HEK293 (cell line): ENCODE measurements at regions not wholly inside any gene's neighbourhood (a gene's known extent, or its start where the extent isn't known, plus 50 kb on each side); places are given as distances from the start of the nearest gene placed in this dataset.

ENCODE experiments used
- KLF9 ChIP-seq: fragments of 450-650 bp; formaldehyde crosslinking; IDR thresholded peaks from 2 replicates; pipeline ENCODE4 v1.5.1; 2016; ENCODE audit warnings: missing biosample characterization, missing genetic modification characterization, low read depth
- YY1 ChIP-seq: fragments of 450-650 bp; formaldehyde crosslinking; IDR thresholded peaks from 2 replicates; pipeline ENCODE4 v1.5.1; 2018; ENCODE audit warnings: missing biosample characterization, missing genetic modification characterization
- ZNF548 ChIP-seq: fragments of 450-650 bp; formaldehyde crosslinking; IDR thresholded peaks from 2 replicates; pipeline ENCODE4 v1.5.1; 2016; ENCODE audit warnings: missing biosample characterization, missing genetic modification characterization
- TF ChIP-seq, protein P1 (sequence below): fragments of 450-650 bp; formaldehyde crosslinking; IDR thresholded peaks from 2 replicates; pipeline ENCODE4 v1.5.1; 2016; ENCODE audit warnings: missing biosample characterization, missing genetic modification characterization, low read depth
- TF ChIP-seq, protein P2 (sequence below): fragments of 450-650 bp; formaldehyde crosslinking; IDR thresholded peaks from 2 replicates; pipeline ENCODE4 v1.5.1; 2017; ENCODE audit warnings: missing biosample characterization, missing genetic modification characterization
- TF ChIP-seq, protein P3 (sequence below): fragments of 450-650 bp; formaldehyde crosslinking; IDR thresholded peaks from 2 replicates; pipeline ENCODE4 v1.5.1; 2016; ENCODE audit warnings: missing biosample characterization, missing genetic modification characterization
- TF ChIP-seq, protein P4 (sequence below): fragments of 450-650 bp; formaldehyde crosslinking; IDR thresholded peaks from 2 replicates; pipeline ENCODE4 v1.5.1; 2016; ENCODE audit warnings: missing biosample characterization, missing genetic modification characterization
- TF ChIP-seq, protein P5 (sequence below): sonication (generic); formaldehyde crosslinking; IDR thresholded peaks from 2 replicates; pipeline ENCODE4 v1.8.1; 2022; ENCODE audit warnings: mild to moderate bottlenecking, moderate library complexity, missing genetic modification reagents

DNA sequence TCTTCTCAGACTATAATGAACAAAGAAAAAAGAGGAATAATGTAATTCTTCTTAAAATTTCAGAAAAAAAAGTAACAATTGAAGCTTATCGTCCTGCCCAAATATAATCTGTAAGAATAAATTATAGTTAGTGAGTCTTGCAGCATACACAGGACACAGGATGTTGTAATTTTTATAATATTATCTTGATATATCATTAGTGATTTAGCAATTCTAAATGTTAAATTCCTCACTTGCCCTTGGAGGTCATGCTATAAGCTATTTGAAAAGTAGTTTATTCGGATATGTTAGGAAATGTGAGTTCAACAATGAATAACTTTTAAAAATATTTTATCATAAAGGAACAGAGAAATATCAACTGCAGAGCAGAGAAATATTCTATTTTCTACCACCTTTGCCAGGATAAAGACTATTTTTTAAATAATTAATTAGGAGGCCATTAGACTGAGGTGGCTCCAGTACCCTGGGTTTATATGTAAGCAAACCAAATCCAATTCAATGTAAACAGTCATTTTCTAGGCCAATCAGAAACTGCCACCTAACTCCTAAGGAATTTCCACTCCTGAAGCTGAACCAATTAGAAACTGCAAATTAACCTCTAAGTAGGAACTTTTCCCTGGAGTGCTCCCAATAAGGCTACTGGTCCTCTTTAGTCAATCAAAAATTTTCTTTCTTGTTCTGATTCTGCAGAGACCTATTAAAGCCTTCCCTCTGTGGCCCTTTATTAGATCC lies 1109.3 kb downstream of the ROBO2 start:
- TF ChIP-seq, protein P1, sequence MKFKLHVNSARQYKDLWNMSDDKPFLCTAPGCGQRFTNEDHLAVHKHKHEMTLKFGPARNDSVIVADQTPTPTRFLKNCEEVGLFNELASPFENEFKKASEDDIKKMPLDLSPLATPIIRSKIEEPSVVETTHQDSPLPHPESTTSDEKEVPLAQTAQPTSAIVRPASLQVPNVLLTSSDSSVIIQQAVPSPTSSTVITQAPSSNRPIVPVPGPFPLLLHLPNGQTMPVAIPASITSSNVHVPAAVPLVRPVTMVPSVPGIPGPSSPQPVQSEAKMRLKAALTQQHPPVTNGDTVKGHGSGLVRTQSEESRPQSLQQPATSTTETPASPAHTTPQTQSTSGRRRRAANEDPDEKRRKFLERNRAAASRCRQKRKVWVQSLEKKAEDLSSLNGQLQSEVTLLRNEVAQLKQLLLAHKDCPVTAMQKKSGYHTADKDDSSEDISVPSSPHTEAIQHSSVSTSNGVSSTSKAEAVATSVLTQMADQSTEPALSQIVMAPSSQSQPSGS (tag by site-specific recombination), result no peak
- TF ChIP-seq, protein P2, sequence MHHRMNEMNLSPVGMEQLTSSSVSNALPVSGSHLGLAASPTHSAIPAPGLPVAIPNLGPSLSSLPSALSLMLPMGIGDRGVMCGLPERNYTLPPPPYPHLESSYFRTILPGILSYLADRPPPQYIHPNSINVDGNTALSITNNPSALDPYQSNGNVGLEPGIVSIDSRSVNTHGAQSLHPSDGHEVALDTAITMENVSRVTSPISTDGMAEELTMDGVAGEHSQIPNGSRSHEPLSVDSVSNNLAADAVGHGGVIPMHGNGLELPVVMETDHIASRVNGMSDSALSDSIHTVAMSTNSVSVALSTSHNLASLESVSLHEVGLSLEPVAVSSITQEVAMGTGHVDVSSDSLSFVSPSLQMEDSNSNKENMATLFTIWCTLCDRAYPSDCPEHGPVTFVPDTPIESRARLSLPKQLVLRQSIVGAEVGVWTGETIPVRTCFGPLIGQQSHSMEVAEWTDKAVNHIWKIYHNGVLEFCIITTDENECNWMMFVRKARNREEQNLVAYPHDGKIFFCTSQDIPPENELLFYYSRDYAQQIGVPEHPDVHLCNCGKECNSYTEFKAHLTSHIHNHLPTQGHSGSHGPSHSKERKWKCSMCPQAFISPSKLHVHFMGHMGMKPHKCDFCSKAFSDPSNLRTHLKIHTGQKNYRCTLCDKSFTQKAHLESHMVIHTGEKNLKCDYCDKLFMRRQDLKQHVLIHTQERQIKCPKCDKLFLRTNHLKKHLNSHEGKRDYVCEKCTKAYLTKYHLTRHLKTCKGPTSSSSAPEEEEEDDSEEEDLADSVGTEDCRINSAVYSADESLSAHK (tag by site-specific recombination), result no peak
- TF ChIP-seq ZNF548 (tag by site-specific recombination), result no peak
- TF ChIP-seq, protein P3, sequence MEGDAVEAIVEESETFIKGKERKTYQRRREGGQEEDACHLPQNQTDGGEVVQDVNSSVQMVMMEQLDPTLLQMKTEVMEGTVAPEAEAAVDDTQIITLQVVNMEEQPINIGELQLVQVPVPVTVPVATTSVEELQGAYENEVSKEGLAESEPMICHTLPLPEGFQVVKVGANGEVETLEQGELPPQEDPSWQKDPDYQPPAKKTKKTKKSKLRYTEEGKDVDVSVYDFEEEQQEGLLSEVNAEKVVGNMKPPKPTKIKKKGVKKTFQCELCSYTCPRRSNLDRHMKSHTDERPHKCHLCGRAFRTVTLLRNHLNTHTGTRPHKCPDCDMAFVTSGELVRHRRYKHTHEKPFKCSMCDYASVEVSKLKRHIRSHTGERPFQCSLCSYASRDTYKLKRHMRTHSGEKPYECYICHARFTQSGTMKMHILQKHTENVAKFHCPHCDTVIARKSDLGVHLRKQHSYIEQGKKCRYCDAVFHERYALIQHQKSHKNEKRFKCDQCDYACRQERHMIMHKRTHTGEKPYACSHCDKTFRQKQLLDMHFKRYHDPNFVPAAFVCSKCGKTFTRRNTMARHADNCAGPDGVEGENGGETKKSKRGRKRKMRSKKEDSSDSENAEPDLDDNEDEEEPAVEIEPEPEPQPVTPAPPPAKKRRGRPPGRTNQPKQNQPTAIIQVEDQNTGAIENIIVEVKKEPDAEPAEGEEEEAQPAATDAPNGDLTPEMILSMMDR (tag by site-specific recombination), result no peak
- no peak for TF ChIP-seq YY1 (tag by site-specific recombination)
- TF ChIP-seq KLF9 (tag by site-specific recombination), result no peak
- TF ChIP-seq, protein P4, sequence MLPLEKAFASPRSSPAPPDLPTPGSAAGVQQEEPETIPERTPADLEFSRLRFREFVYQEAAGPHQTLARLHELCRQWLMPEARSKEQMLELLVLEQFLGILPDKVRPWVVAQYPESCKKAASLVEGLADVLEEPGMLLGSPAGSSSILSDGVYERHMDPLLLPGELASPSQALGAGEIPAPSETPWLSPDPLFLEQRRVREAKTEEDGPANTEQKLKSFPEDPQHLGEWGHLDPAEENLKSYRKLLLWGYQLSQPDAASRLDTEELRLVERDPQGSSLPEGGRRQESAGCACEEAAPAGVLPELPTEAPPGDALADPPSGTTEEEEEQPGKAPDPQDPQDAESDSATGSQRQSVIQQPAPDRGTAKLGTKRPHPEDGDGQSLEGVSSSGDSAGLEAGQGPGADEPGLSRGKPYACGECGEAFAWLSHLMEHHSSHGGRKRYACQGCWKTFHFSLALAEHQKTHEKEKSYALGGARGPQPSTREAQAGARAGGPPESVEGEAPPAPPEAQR (tag by site-specific recombination), result no peak
- TF ChIP-seq, protein P5, sequence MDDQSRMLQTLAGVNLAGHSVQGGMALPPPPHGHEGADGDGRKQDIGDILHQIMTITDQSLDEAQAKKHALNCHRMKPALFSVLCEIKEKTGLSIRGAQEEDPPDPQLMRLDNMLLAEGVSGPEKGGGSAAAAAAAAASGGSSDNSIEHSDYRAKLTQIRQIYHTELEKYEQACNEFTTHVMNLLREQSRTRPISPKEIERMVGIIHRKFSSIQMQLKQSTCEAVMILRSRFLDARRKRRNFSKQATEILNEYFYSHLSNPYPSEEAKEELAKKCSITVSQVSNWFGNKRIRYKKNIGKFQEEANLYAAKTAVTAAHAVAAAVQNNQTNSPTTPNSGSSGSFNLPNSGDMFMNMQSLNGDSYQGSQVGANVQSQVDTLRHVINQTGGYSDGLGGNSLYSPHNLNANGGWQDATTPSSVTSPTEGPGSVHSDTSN (CRISPR knock-in tag), result no peak
